IMR-90 (cell line): ENCODE measurements at regions not wholly inside any gene's neighbourhood (a gene's known extent, or its start where the extent isn't known, plus 50 kb on each side); places are given as distances from the start of the nearest gene placed in this dataset.

Experiments
- ATAC-seq: fragments of 200-7000 bp; cut with Tn5 transposase; 2 replicates; pipeline ENCODE4 v1.9.1; 2020; ENCODE audit warnings: low read depth, mild to moderate bottlenecking, moderate library complexity
- BruUV-seq: library from RNA; stranded (reverse); fragments of 400-500 nt; replicated peaks from 2 replicates; lab custom pipeline; 2021; lab: Mats Ljungman, UMichigan
- CTCF ChIA-PET: fragments of 300-600 bp; formaldehyde crosslinking; extraction: SDS; loops from one replicate; lab custom pipeline; 2021; ENCODE audit warnings: antibody characterized with exemption; lab: Yijun Ruan, JAX
- POLR2A ChIA-PET: fragments of 300-600 bp; sonication (Branson Sonifier 250); formaldehyde crosslinking; loops from one replicate; lab custom pipeline; 2022; ENCODE audit warnings: antibody characterized with exemption; ENCODE audit not compliant: unreplicated experiment; lab: Charles Lee
- DNase-seq: peaks from one replicate; pipeline ENCODE4 v3.0.0; 2013
- H2AFZ ChIP-seq: replicated peaks from 2 replicates; pipeline ENCODE3; 2013; ENCODE audit warnings: low read length, mild to moderate bottlenecking; ENCODE audit not compliant: poor library complexity
- H2AK5ac ChIP-seq: 2 replicates; pipeline ENCODE4 v1.6.1; 2013; ENCODE audit warnings: low read depth, low read length, inconsistent platforms
- H2AK9ac ChIP-seq: replicated peaks from 2 replicates; pipeline ENCODE3; 2013; ENCODE audit warnings: mild to moderate bottlenecking, low read depth, low read length, moderate library complexity; ENCODE audit not compliant: poor library complexity
- H2BK120ac ChIP-seq: 2 replicates; pipeline ENCODE4 v1.6.1; 2013; ENCODE audit warnings: low read depth, low read length, inconsistent platforms
- H2BK15ac ChIP-seq: 3 replicates; pipeline ENCODE4 v1.6.1; 2013; ENCODE audit warnings: low read depth, low read length, inconsistent platforms
- H2BK20ac ChIP-seq: 2 replicates; pipeline ENCODE4 v1.6.1; 2013; ENCODE audit warnings: low read depth, mild to moderate bottlenecking, inconsistent platforms, low read length, moderate library complexity
- H2BK5ac ChIP-seq: 2 replicates; pipeline ENCODE4 v1.6.1; 2013; ENCODE audit warnings: mild to moderate bottlenecking, low read depth, low read length, inconsistent platforms; ENCODE audit not compliant: poor library complexity, severe bottlenecking
- H3K14ac ChIP-seq: replicated peaks from 2 replicates; pipeline ENCODE4 v1.6.1; 2013; ENCODE audit warnings: low read depth, low read length, inconsistent platforms
- H3K18ac ChIP-seq: 2 replicates; pipeline ENCODE4 v1.6.1; 2013; ENCODE audit warnings: low read depth, low read length, control low read depth
- H3K23ac ChIP-seq: 2 replicates; pipeline ENCODE4 v1.6.1; 2013; ENCODE audit warnings: low read depth, low read length, inconsistent platforms
- H3K27ac ChIP-seq: 2 replicates; pipeline ENCODE4 v1.5.1; 2013; ENCODE audit warnings: mild to moderate bottlenecking, control low read depth, low read length; ENCODE audit not compliant: insufficient read depth
- H3K27me3 ChIP-seq: 2 replicates; pipeline ENCODE4 v1.6.1; 2013; ENCODE audit warnings: low read length; ENCODE audit not compliant: control insufficient read depth, insufficient read depth
- H3K36me3 ChIP-seq: 2 replicates; pipeline ENCODE4 v1.6.1; 2013; ENCODE audit warnings: low read length, mixed read lengths; ENCODE audit not compliant: control insufficient read depth, insufficient read depth
- H3K4ac ChIP-seq: 2 replicates; pipeline ENCODE4 v1.6.1; 2013; ENCODE audit warnings: low read depth, low read length, inconsistent platforms
- H3K4me1 ChIP-seq: 2 replicates; pipeline ENCODE4 v1.6.1; 2013; ENCODE audit warnings: low read length, mixed read lengths; ENCODE audit not compliant: control insufficient read depth, insufficient read depth
- H3K4me2 ChIP-seq: 2 replicates; pipeline ENCODE4 v1.6.1; 2013; ENCODE audit warnings: low read depth, mild to moderate bottlenecking, control low read depth, low read length, moderate library complexity
- H3K4me3 ChIP-seq: 2 replicates; pipeline ENCODE4 v1.5.1; 2013; ENCODE audit warnings: low read depth, mild to moderate bottlenecking, control low read depth, low read length, moderate library complexity; ENCODE audit not compliant: insufficient read depth
- H3K56ac ChIP-seq: 2 replicates; pipeline ENCODE4 v1.6.1; 2013; ENCODE audit warnings: low read length, inconsistent platforms; ENCODE audit not compliant: insufficient read depth; ENCODE audit errors: extremely low read depth
- H3K79me1 ChIP-seq, 2 experiments: 2 replicates each; pipeline ENCODE4 v1.6.1; 2013; ENCODE audit warnings: low read length in 2 of 2, inconsistent platforms in 1 of 2, low read depth in 1 of 2
- H3K9ac ChIP-seq: 2 replicates; pipeline ENCODE4 v1.6.1; 2013; ENCODE audit warnings: low read depth, low read length, control low read depth
- H3K9me1 ChIP-seq: 2 replicates; pipeline ENCODE4 v1.6.1; 2013; ENCODE audit warnings: low read length, inconsistent platforms; ENCODE audit not compliant: insufficient read depth
- H3K9me3 ChIP-seq: 2 replicates; pipeline ENCODE4 v1.6.1; 2013; ENCODE audit warnings: low read length; ENCODE audit not compliant: control insufficient read depth, insufficient read depth
- H4K20me1 ChIP-seq: 2 replicates; pipeline ENCODE4 v1.6.1; 2013; ENCODE audit warnings: low read length, inconsistent platforms; ENCODE audit not compliant: insufficient read depth
- H4K5ac ChIP-seq: 2 replicates; pipeline ENCODE4 v1.6.1; 2013; ENCODE audit warnings: mild to moderate bottlenecking, low read depth, low read length, control low read depth
- H4K8ac ChIP-seq, 2 experiments: 2 replicates each; pipeline ENCODE4 v1.6.1; 2013; ENCODE audit warnings: low read depth in 2 of 2, low read length in 2 of 2, control low read depth in 1 of 2, inconsistent platforms in 1 of 2
- H4K91ac ChIP-seq: 2 replicates; pipeline ENCODE4 v1.6.1; 2013; ENCODE audit warnings: low read depth, low read length, inconsistent platforms; ENCODE audit not compliant: insufficient read depth
- BHLHE40 ChIP-seq: fragments of 150-350 bp; IDR thresholded peaks from 2 replicates; pipeline ENCODE4 v1.6.1; 2016; ENCODE audit warnings: mild to moderate bottlenecking, low read depth, low read length
- NFE2L2 ChIP-seq: fragments of 150-350 bp; IDR thresholded peaks from 2 replicates; pipeline ENCODE4 v1.6.1; 2016; ENCODE audit warnings: low read depth, mild to moderate bottlenecking, low read length
- RCOR1 ChIP-seq: IDR thresholded peaks from 2 replicates; pipeline ENCODE4 v1.6.1; 2012; ENCODE audit warnings: mild to moderate bottlenecking, low read length, improper control_type of control experiment; ENCODE audit not compliant: insufficient replicate concordance
- WGBS, 2 experiments: methylation state at CpG; one replicate each; pipeline versions ENCODE4 v1.1.5 to v1.1.7; 2013; ENCODE audit warnings: missing lambda C conversion rate in 2 of 2; ENCODE audit not compliant: insufficient read length in 1 of 2; ENCODE audit errors: extremely low coverage in 2 of 2; 5-methylcytosine and 5-hydroxymethylcytosine counted together
- dilution Hi-C: fragments of 300-500 bp; cut with HindIII; formaldehyde crosslinking; loops from one replicate; pipeline ENCODE4 v1.14.3; 2018; ENCODE audit warnings: low sequenced_read_pairs; ENCODE audit not compliant: unreplicated experiment
- in situ Hi-C: fragments of 300-500 bp; cut with MboI; formaldehyde crosslinking; loops from 3 replicates; pipeline ENCODE4 v1.14.3; 2019; ENCODE audit warnings: low sequenced_read_pairs, inconsistent platforms, mixed read lengths
- intact Hi-C: fragments of 100-400 bp; cut with micrococcal nuclease; formaldehyde crosslinking; loops from 2 replicates; pipeline ENCODE4 v1.10.0; 2022

- Histone ChIP-seq H2AFZ (no peak overlapping the region), H2AK5ac (no peak overlapping the region), H3K14ac (no peak overlapping the region), H3K18ac (no peak overlapping the region), H4K8ac (no peak overlapping the region), H3K4me1 (peaks cover 1% of the 10 kb centered on the region; the same call in 1 of the 2 replicates), H3K56ac (no peak overlapping the region), H4K5ac (no peak overlapping the region), H3K4me2 (no peak overlapping the region), H3K4ac (no peak overlapping the region), H3K23ac (no peak overlapping the region), H2BK5ac (no peak overlapping the region), H3K9me3 (no peaks in the 10 kb centered on the region), H3K9ac (no peak overlapping the region), H3K27ac (no peak overlapping the region), H2AK9ac (no peak overlapping the region), H3K9me1 (no peaks in the 10 kb centered on the region), H2BK15ac (no peak overlapping the region), H3K27me3 (no peaks in the 10 kb centered on the region), H3K79me1 (no peaks in the 10 kb centered on the region), H2BK120ac (no peak overlapping the region), H2BK20ac (no peak overlapping the region), H4K20me1 (no peaks in the 10 kb centered on the region), H3K4me3 (no peak overlapping the region), H4K91ac (no peak overlapping the region), H3K36me3 (no peaks in the 10 kb centered on the region)
- no peak for DNase-seq
- ATAC-seq, result no peak
- BruUV-seq, result no TSS peak
- TF ChIP-seq BHLHE40 (no peak), RCOR1 (no peak), NFE2L2 (no peak)
- ChIA-PET POLR2A (no interaction called here), CTCF (interaction anchor here (0.6 to 3.1 kb wide), 8 partner anchors 33 to 262 kb away, joined by 3 to 26 read pairs (median 3); no protein-coding TSS in a partner anchor)
- intact Hi-C loops, result loop anchor here (2.0 to 5.0 kb wide), 3 partner anchors 150 to 368 kb away; no protein-coding TSS in a partner anchor
- 80% methylated on average over 1 of the region's 4 CpGs; no CpG with 5 or more reads in 1 of the 2 experiments for WGBS, 2 experiments
- dilution Hi-C loops, result no loop called here
- in situ Hi-C loops, result no loop called here
Observed at GRCh38 chr10:94077042-94077441, 83.3 kb downstream of the PLCE1 start.
